GM12872 (cell line): ENCODE measurements at regions not wholly inside any gene's neighbourhood (a gene's known extent, or its start where the extent isn't known, plus 50 kb on each side); places are given as distances from the start of the nearest gene placed in this dataset.

Source experiments
- CTCF ChIP-seq: IDR thresholded peaks from 3 replicates; pipeline ENCODE4 v1.5.1; 2011; ENCODE audit warnings: low read depth, mild to moderate bottlenecking, low read length, moderate library complexity; ENCODE audit not compliant: insufficient read depth

GRCh38 chr12:65681226-65681625 lies 143.1 kb upstream of the HMGA2 start:
- no peak for TF ChIP-seq CTCF

GRCh38 chr12:65682112-65682511 lies 142.2 kb upstream of the HMGA2 start:
- TF ChIP-seq CTCF, result no peak

GRCh38 chr12:65684906-65685305 lies 139.4 kb upstream of the HMGA2 start:
- no peak for TF ChIP-seq CTCF

- peak; percentile 54 for TF ChIP-seq CTCF
Observed at GRCh38 chr12:65685514-65685913, 138.8 kb upstream of the HMGA2 start.

- no peak for TF ChIP-seq CTCF
Observed at GRCh38 chr12:65689508-65689907, 134.8 kb upstream of the HMGA2 start.

GRCh38 chr12:65690477-65690876 lies 133.8 kb upstream of the HMGA2 start:
- no peak for TF ChIP-seq CTCF

GRCh38 chr12:65694130-65694529 lies 130.2 kb upstream of the HMGA2 start:
- no peak for TF ChIP-seq CTCF
